Spinal cord (tissue), 9 donors: ENCODE measurements at regions not wholly inside any gene's neighbourhood (a gene's known extent, or its start where the extent isn't known, plus 50 kb on each side); places are given as distances from the start of the nearest gene placed in this dataset.
A peak's percentile ranks its signal among the peaks of the same experiment; 100 is the strongest.

ENCODE experiments used
- DNase-seq, 6 donors: peaks; one replicate each; pipeline versions ENCODE4 v3.0.0 to v3.0.0-alpha.2; 2013 to 2015; ENCODE audit warnings: low spot score in 6 of 6, low read depth in 4 of 6
- H3K27ac ChIP-seq: one replicate; pipeline ENCODE4 v1.5.1; 2013; ENCODE audit warnings: low read depth, low read length, control low read depth
- H3K27me3 ChIP-seq: one replicate; pipeline ENCODE4 v1.6.1; 2013; ENCODE audit warnings: low read length; ENCODE audit not compliant: control insufficient read depth, insufficient read depth
- H3K36me3 ChIP-seq: one replicate; pipeline ENCODE4 v1.6.1; 2013; ENCODE audit warnings: low read length; ENCODE audit not compliant: control insufficient read depth, insufficient read depth
- H3K4me1 ChIP-seq: one replicate; pipeline ENCODE4 v1.6.1; 2013; ENCODE audit warnings: low read length; ENCODE audit not compliant: control insufficient read depth, insufficient read depth
- H3K4me3 ChIP-seq: one replicate; pipeline ENCODE4 v1.5.1; 2013; ENCODE audit warnings: low read depth, low read length, control low read depth
- H3K9me3 ChIP-seq: one replicate; pipeline ENCODE4 v1.6.1; 2013; ENCODE audit warnings: low read length; ENCODE audit not compliant: control insufficient read depth, insufficient read depth
- WGBS: methylation state at CpG from one replicate; pipeline ENCODE4 v1.1.5; 2013; ENCODE audit warnings: missing lambda C conversion rate; ENCODE audit not compliant: insufficient coverage; 5-methylcytosine and 5-hydroxymethylcytosine counted together
- donor health status: healthy.

- H3K4me1 ChIP-seq, result no peaks in the 10 kb centered on the region
- DNase-seq, result no peak
- no peaks in the 10 kb centered on the region for H3K9me3 ChIP-seq
- no peaks in the 10 kb centered on the region for H3K36me3 ChIP-seq
- no peak overlapping the region for H3K4me3 ChIP-seq
- no peak overlapping the region for H3K27ac ChIP-seq
- no peaks in the 10 kb centered on the region for H3K27me3 ChIP-seq
These were observed 152.8 kb downstream of the FSIP2 start for GRCh38 chr2:185891403-185891802.

- Histone ChIP-seq H3K4me1 (no peaks in the 10 kb centered on the region), H3K36me3 (no peaks in the 10 kb centered on the region), H3K4me3 (no peak overlapping the region), H3K27me3 (no peaks in the 10 kb centered on the region), H3K9me3 (no peaks in the 10 kb centered on the region), H3K27ac (no peak overlapping the region)
- WGBS, result no CpG with 5 or more reads among the region's 2 CpGs
- DNase-seq, result no peak
These were observed 153.3 kb downstream of the FSIP2 start for GRCh38 chr2:185891804-185892411.

- Histone ChIP-seq H3K36me3 (no peaks in the 10 kb centered on the region), H3K9me3 (no peaks in the 10 kb centered on the region), H3K27me3 (no peaks in the 10 kb centered on the region), H3K4me3 (no peak overlapping the region), H3K4me1 (no peaks in the 10 kb centered on the region), H3K27ac (no peak overlapping the region)
- no peak for DNase-seq
- whole genome bisulfite sequencing, result no CpG with 5 or more reads among the region's 1 CpG
These were observed 153.9 kb downstream of the FSIP2 start for GRCh38 chr2:185892484-185892883.

- Histone ChIP-seq H3K4me1 (no peaks in the 10 kb centered on the region), H3K27me3 (no peaks in the 10 kb centered on the region), H3K4me3 (no peak overlapping the region), H3K9me3 (no peaks in the 10 kb centered on the region), H3K27ac (no peak overlapping the region), H3K36me3 (no peaks in the 10 kb centered on the region)
- WGBS, result no CpG with 5 or more reads among the region's 2 CpGs
- no peak for DNase-seq
These were observed 155.6 kb downstream of the FSIP2 start for GRCh38 chr2:185894223-185894622.

DNA sequence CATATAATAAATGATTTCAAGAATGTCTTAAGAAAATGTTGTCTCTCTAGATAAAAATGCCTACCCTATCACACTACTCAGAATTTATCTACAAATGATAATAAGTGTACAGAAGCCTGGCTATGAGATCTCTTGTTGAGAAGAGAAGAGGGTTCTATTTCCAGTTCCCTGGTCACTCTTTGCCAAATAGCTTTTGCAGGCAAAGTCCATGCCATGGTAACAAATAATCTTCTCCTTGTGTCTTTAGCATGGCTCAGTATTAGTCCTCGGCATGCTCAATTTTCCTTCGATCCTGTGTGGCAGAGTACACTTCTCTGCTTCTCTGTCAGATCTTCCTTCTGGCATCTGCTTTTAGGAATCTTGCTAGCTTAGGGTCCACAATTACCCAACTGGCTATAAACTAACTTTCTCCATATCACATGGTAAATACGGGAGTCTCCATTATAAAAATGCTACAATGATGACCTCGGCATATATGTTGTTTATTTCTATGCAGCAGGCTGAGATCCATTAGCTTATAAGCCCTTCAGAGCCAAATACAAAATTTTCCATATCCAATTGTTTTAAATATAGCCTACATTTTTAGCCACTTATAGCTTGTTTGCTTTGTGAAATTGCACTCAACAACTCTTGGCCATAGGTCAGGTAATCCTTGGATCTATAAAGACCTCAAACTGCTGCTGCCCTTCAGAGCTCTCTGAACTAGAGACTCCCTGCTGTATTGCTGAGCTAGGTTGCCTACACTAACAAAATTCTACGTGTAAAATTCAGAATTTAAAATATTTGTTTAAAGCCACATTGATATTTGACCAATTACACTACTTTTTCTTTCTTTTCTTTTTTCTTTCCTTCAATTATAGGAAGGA is 157.5 kb downstream of the FSIP2 start:
- Histone ChIP-seq H3K4me1 (no peaks in the 10 kb centered on the region), H3K27me3 (no peaks in the 10 kb centered on the region), H3K36me3 (no peaks in the 10 kb centered on the region), H3K9me3 (no peaks in the 10 kb centered on the region), H3K4me3 (no peak overlapping the region), H3K27ac (no peak overlapping the region)
- DNase-seq, result peak in 1 of 6 donors; percentile 7
- 34% methylated on average over 2 of the region's 5 CpGs for WGBS

GRCh38 chr2:185899366-185899765 is 160.8 kb downstream of the FSIP2 start:
- Histone ChIP-seq H3K4me1 (no peaks in the 10 kb centered on the region), H3K27ac (no peak overlapping the region), H3K27me3 (no peaks in the 10 kb centered on the region), H3K36me3 (no peaks in the 10 kb centered on the region), H3K4me3 (no peak overlapping the region), H3K9me3 (no peaks in the 10 kb centered on the region)
- WGBS, result no CpG with 5 or more reads among the region's 1 CpG
- no peak for DNase-seq

DNA sequence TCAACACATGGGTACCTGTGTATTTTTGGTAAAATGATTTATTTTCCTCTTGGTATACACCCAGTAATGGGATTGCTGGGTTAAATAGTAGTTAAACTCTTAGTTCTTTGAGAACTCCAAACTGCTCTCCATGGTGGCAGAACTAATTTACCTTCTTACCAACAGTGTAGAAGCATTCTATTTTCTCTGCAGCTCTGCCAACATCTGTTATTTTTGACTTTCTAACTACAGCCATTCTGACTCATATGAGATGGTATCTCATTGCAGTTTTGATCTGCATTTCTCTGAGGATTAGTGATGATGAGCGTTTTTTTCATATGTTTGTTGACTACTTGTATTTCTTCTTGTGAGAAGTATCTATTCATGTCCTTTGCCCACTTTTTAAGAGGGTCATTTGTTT is 180.6 kb downstream of the FSIP2 start:
- Histone ChIP-seq H3K4me1 (no peaks in the 10 kb centered on the region), H3K27ac (no peak overlapping the region), H3K27me3 (no peaks in the 10 kb centered on the region), H3K4me3 (no peak overlapping the region), H3K9me3 (no peaks in the 10 kb centered on the region), H3K36me3 (no peaks in the 10 kb centered on the region)
- no peak for DNase-seq
- WGBS, result no CpG with 5 or more reads among the region's 1 CpG

GRCh38 chr2:185921048-185921756 is 182.6 kb downstream of the FSIP2 start:
- WGBS, result 100% methylated on average over 1 of the region's 3 CpGs
- Histone ChIP-seq H3K4me3 (no peak overlapping the region), H3K9me3 (no peaks in the 10 kb centered on the region), H3K27me3 (no peaks in the 10 kb centered on the region), H3K4me1 (no peaks in the 10 kb centered on the region), H3K36me3 (no peaks in the 10 kb centered on the region), H3K27ac (no peak overlapping the region)
- no peak for DNase-seq

- no peaks in the 10 kb centered on the region for H3K27me3 ChIP-seq
- H3K4me3 ChIP-seq, result no peak overlapping the region
- H3K36me3 ChIP-seq, result no peaks in the 10 kb centered on the region
- H3K27ac ChIP-seq, result no peak overlapping the region
- WGBS, result no CpG with 5 or more reads among the region's 2 CpGs
- H3K4me1 ChIP-seq, result no peaks in the 10 kb centered on the region
- H3K9me3 ChIP-seq, result no peaks in the 10 kb centered on the region
- no peak for DNase-seq
These were observed 195.6 kb downstream of the FSIP2 start for GRCh38 chr2:185934232-185934631.
